HEK293 (cell line): ENCODE measurements at regions not wholly inside any gene's neighbourhood (a gene's known extent, or its start where the extent isn't known, plus 50 kb on each side); places are given as distances from the start of the nearest gene placed in this dataset.

Source experiments
- FEZF1 ChIP-seq: fragments of 450-650 bp; formaldehyde crosslinking; IDR thresholded peaks from 2 replicates; pipeline ENCODE4 v1.5.1; 2016; ENCODE audit warnings: missing biosample characterization, missing genetic modification characterization
- GFI1B ChIP-seq: fragments of 450-650 bp; formaldehyde crosslinking; IDR thresholded peaks from 2 replicates; pipeline ENCODE4 v1.5.1; 2016; ENCODE audit warnings: missing biosample characterization, missing genetic modification characterization
- GLI2 ChIP-seq: fragments of 450-650 bp; formaldehyde crosslinking; IDR thresholded peaks from 2 replicates; pipeline ENCODE4; 2017; ENCODE audit warnings: missing biosample characterization, missing genetic modification characterization, low read depth, borderline replicate concordance
- INSM2 ChIP-seq: fragments of 450-650 bp; formaldehyde crosslinking; IDR thresholded peaks from 2 replicates; pipeline ENCODE4 v1.5.1; 2016; ENCODE audit warnings: missing biosample characterization, missing genetic modification characterization
- KLF16 ChIP-seq: fragments of 450-650 bp; formaldehyde crosslinking; IDR thresholded peaks from 2 replicates; pipeline ENCODE4 v1.5.1; 2017; ENCODE audit warnings: missing biosample characterization, missing genetic modification characterization
- KLF8 ChIP-seq: fragments of 450-650 bp; formaldehyde crosslinking; IDR thresholded peaks from 2 replicates; pipeline ENCODE4 v1.5.1; 2016; ENCODE audit warnings: missing biosample characterization, missing genetic modification characterization
- MEIS1 ChIP-seq: sonication (generic); formaldehyde crosslinking; IDR thresholded peaks from 2 replicates; pipeline ENCODE4 v1.8.1; 2022; ENCODE audit warnings: missing genetic modification reagents, mild to moderate bottlenecking, borderline replicate concordance
- SP3 ChIP-seq: fragments of 450-650 bp; formaldehyde crosslinking; IDR thresholded peaks from 2 replicates; pipeline ENCODE4 v1.5.1; 2016; ENCODE audit warnings: missing biosample characterization, missing genetic modification characterization
- TCF7L2 ChIP-seq: IDR thresholded peaks from 2 replicates; pipeline ENCODE4 v1.6.1; 2011; ENCODE audit warnings: low read depth, mild to moderate bottlenecking, inconsistent platforms, low read length, moderate library complexity, borderline replicate concordance
- TRIM28 ChIP-seq: IDR thresholded peaks from 2 replicates; pipeline ENCODE4 v1.6.1; 2011; ENCODE audit warnings: low read length, control low read depth, borderline replicate concordance
- ZBTB17 ChIP-seq: fragments of 450-650 bp; formaldehyde crosslinking; IDR thresholded peaks from 2 replicates; pipeline ENCODE4 v1.5.1; 2016; ENCODE audit warnings: missing biosample characterization, missing genetic modification characterization
- ZBTB7A ChIP-seq: fragments of 450-650 bp; formaldehyde crosslinking; IDR thresholded peaks from 2 replicates; pipeline ENCODE4 v1.5.1; 2016; ENCODE audit warnings: low read depth, missing biosample characterization, missing genetic modification characterization
- ZFHX2 ChIP-seq: fragments of 450-650 bp; formaldehyde crosslinking; conservative IDR thresholded peaks from 2 replicates; pipeline ENCODE4 v1.5.1; 2016; ENCODE audit warnings: missing biosample characterization, missing genetic modification characterization
- ZFP41 ChIP-seq: fragments of 450-650 bp; formaldehyde crosslinking; IDR thresholded peaks from 2 replicates; pipeline ENCODE4 v1.5.1; 2016; ENCODE audit warnings: missing biosample characterization, missing genetic modification characterization, borderline replicate concordance
- ZNF138 ChIP-seq: fragments of 450-650 bp; formaldehyde crosslinking; IDR thresholded peaks from 2 replicates; pipeline ENCODE4 v1.5.1; 2016; ENCODE audit warnings: missing biosample characterization, missing genetic modification characterization, borderline replicate concordance
- ZNF157 ChIP-seq: fragments of 450-650 bp; formaldehyde crosslinking; IDR thresholded peaks from 2 replicates; pipeline ENCODE4 v1.5.1; 2016; ENCODE audit warnings: missing biosample characterization, missing genetic modification characterization
- ZNF221 ChIP-seq: fragments of 450-650 bp; formaldehyde crosslinking; IDR thresholded peaks from 2 replicates; pipeline ENCODE4 v1.5.1; 2017; ENCODE audit warnings: missing biosample characterization, missing genetic modification characterization, borderline replicate concordance
- ZNF302 ChIP-seq: fragments of 450-650 bp; formaldehyde crosslinking; IDR thresholded peaks from 2 replicates; pipeline ENCODE4 v1.5.1; 2016; ENCODE audit warnings: missing biosample characterization, missing genetic modification characterization, low read depth
- ZNF311 ChIP-seq: fragments of 450-650 bp; formaldehyde crosslinking; IDR thresholded peaks from 2 replicates; pipeline ENCODE4 v1.5.1; 2017; ENCODE audit warnings: missing biosample characterization, missing genetic modification characterization, borderline replicate concordance
- ZNF324 ChIP-seq: fragments of 450-650 bp; formaldehyde crosslinking; IDR thresholded peaks from 2 replicates; pipeline ENCODE4 v1.5.1; 2016; ENCODE audit warnings: missing biosample characterization, missing genetic modification characterization
- ZNF350 ChIP-seq: fragments of 450-650 bp; formaldehyde crosslinking; IDR thresholded peaks from 2 replicates; pipeline ENCODE4 v1.5.0; 2017; ENCODE audit warnings: missing biosample characterization, mild to moderate bottlenecking, missing genetic modification characterization
- ZNF37A ChIP-seq: fragments of 450-650 bp; IDR thresholded peaks from 2 replicates; pipeline ENCODE4 v1.5.1; 2018; ENCODE audit warnings: missing biosample characterization, missing genetic modification characterization
- ZNF398 ChIP-seq: fragments of 450-650 bp; formaldehyde crosslinking; IDR thresholded peaks from 2 replicates; pipeline ENCODE4 v1.5.1; 2017; ENCODE audit warnings: missing biosample characterization, missing genetic modification characterization
- ZNF514 ChIP-seq: fragments of 450-650 bp; formaldehyde crosslinking; IDR thresholded peaks from 2 replicates; pipeline ENCODE4 v1.5.1; 2016; ENCODE audit warnings: missing biosample characterization, missing genetic modification characterization
- ZNF544 ChIP-seq: fragments of 450-650 bp; formaldehyde crosslinking; IDR thresholded peaks from 2 replicates; pipeline ENCODE4 v1.5.0; 2017; ENCODE audit warnings: missing biosample characterization, missing genetic modification characterization
- ZNF585B ChIP-seq: fragments of 450-650 bp; formaldehyde crosslinking; IDR thresholded peaks from 2 replicates; pipeline ENCODE4 v1.5.1; 2016; ENCODE audit warnings: missing biosample characterization, missing genetic modification characterization
- ZNF610 ChIP-seq: fragments of 450-650 bp; formaldehyde crosslinking; IDR thresholded peaks from 2 replicates; pipeline ENCODE4 v1.5.1; 2016; ENCODE audit warnings: missing biosample characterization, missing genetic modification characterization, borderline replicate concordance
- ZNF624 ChIP-seq: fragments of 450-650 bp; formaldehyde crosslinking; IDR thresholded peaks from 2 replicates; pipeline ENCODE4 v1.5.1; 2017; ENCODE audit warnings: missing biosample characterization, missing genetic modification characterization
- ZXDB ChIP-seq: fragments of 450-650 bp; formaldehyde crosslinking; IDR thresholded peaks from 2 replicates; pipeline ENCODE4 v1.5.1; 2016; ENCODE audit warnings: missing biosample characterization, missing genetic modification characterization
- TF ChIP-seq, protein P1 (sequence below): fragments of 450-650 bp; formaldehyde crosslinking; IDR thresholded peaks from 2 replicates; pipeline ENCODE4 v1.5.1; 2016; ENCODE audit warnings: missing biosample characterization, missing genetic modification characterization
- TF ChIP-seq, protein P2 (sequence below): fragments of 450-650 bp; formaldehyde crosslinking; IDR thresholded peaks from 2 replicates; pipeline ENCODE4 v1.5.1; 2016; ENCODE audit warnings: missing biosample characterization, missing genetic modification characterization
- TF ChIP-seq, protein P3 (sequence below): fragments of 450-650 bp; formaldehyde crosslinking; IDR thresholded peaks from 2 replicates; pipeline ENCODE4 v1.5.1; 2016; ENCODE audit warnings: missing biosample characterization, missing genetic modification characterization, low read depth

- TF ChIP-seq MEIS1 (CRISPR knock-in tag) (no peak), ZNF302 (tag by site-specific recombination) (no peak), ZXDB (tag by site-specific recombination) (no peak), ZNF544 (tag by site-specific recombination) (no peak), ZNF398 (tag by site-specific recombination) (peak; percentile 55; the same call in 1 of the 2 replicates), ZFP41 (no peak), GFI1B (tag by site-specific recombination) (no peak), INSM2 (tag by site-specific recombination) (no peak), ZNF350 (tag by site-specific recombination) (no peak), ZNF610 (no peak), ZBTB7A (tag by site-specific recombination) (no peak), ZNF514 (tag by site-specific recombination) (no peak), ZNF624 (no peak), SP3 (no peak), KLF8 (tag by site-specific recombination) (no peak), KLF16 (tag by site-specific recombination) (no peak), ZFHX2 (tag by site-specific recombination) (peak; percentile 61), TRIM28 (no peak), ZNF311 (no peak), GLI2 (tag by site-specific recombination) (no peak), FEZF1 (tag by site-specific recombination) (peak; percentile 50), ZBTB17 (no peak), ZNF138 (no peak), ZNF324 (peak; percentile 49; the same call in 1 of the 2 replicates), ZNF585B (tag by site-specific recombination) (no peak), ZNF221 (no peak), ZNF37A (no peak), ZNF157 (tag by site-specific recombination) (no peak), TCF7L2 (no peak)
- TF ChIP-seq, protein P1, sequence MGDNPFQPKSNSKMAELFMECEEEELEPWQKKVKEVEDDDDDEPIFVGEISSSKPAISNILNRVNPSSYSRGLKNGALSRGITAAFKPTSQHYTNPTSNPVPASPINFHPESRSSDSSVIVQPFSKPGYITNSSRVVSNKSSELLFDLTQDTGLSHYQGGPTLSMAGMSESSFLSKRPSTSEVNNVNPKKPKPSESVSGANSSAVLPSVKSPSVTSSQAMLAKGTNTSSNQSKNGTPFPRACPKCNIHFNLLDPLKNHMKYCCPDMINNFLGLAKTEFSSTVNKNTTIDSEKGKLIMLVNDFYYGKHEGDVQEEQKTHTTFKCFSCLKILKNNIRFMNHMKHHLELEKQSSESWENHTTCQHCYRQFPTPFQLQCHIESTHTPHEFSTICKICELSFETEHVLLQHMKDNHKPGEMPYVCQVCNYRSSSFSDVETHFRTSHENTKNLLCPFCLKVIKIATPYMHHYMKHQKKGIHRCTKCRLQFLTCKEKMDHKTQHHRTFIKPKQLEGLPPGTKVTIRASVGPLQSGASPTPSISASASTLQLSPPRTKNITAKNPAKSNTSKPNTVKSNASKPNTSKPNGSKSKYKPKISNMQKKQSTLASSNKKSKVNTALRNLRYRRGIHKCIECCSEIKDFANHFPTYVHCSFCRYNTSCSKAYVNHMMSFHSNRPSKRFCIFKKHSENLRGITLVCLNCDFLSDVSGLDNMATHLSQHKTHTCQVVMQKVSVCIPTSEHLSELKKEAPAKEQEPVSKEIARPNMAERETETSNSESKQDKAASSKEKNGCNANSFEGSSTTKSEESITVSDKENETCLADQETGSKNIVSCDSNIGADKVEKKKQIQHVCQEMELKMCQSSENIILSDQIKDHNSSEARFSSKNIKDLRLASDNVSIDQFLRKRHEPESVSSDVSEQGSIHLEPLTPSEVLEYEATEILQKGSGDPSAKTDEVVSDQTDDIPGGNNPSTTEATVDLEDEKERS (tag by site-specific recombination): no peak
- TF ChIP-seq, protein P2, sequence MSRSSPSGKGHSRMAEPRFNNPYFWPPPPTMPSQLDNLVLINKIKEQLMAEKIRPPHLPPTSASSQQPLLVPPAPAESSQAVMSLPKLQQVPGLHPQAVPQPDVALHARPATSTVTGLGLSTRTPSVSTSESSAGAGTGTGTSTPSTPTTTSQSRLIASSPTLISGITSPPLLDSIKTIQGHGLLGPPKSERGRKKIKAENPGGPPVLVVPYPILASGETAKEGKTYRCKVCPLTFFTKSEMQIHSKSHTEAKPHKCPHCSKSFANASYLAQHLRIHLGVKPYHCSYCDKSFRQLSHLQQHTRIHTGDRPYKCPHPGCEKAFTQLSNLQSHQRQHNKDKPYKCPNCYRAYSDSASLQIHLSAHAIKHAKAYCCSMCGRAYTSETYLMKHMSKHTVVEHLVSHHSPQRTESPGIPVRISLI (tag by site-specific recombination): no peak
- TF ChIP-seq, protein P3, sequence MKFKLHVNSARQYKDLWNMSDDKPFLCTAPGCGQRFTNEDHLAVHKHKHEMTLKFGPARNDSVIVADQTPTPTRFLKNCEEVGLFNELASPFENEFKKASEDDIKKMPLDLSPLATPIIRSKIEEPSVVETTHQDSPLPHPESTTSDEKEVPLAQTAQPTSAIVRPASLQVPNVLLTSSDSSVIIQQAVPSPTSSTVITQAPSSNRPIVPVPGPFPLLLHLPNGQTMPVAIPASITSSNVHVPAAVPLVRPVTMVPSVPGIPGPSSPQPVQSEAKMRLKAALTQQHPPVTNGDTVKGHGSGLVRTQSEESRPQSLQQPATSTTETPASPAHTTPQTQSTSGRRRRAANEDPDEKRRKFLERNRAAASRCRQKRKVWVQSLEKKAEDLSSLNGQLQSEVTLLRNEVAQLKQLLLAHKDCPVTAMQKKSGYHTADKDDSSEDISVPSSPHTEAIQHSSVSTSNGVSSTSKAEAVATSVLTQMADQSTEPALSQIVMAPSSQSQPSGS (tag by site-specific recombination): 0 out of 2 replicates have a peak, but pooled peaks have one; percentile 7
- TF ChIP-seq, all 188 proteins: peak for 5
Observed at GRCh38 chr3:64454179-64454578, 228.9 kb upstream of the PRICKLE2 start (continued).
